ENCODE measurements at regions not wholly inside any gene's neighbourhood (a gene's known extent, or its start where the extent isn't known, plus 50 kb on each side); places are given as distances from the start of the nearest gene placed in this dataset.

GRCh38 chr9:73548201-73548600, 396.5 kb downstream of the ANXA1 start:
- no peak for TF ChIP-seq CTCF (IDR thresholded peaks at IDR 0.05)
- no peak for TF ChIP-seq POLR2AphosphoS5 (IDR thresholded peaks at IDR 0.05)
- TF ChIP-seq POLR2A (IDR thresholded peaks at IDR 0.05) = no peak
- no peak for TF ChIP-seq EP300 (IDR thresholded peaks at IDR 0.05)

Measured in stomach (tissue), 4 donors.